Astrocyte of the cerebellum (primary cell): ENCODE measurements at regions not wholly inside any gene's neighbourhood (a gene's known extent, or its start where the extent isn't known, plus 50 kb on each side); places are given as distances from the start of the nearest gene placed in this dataset.

Source experiments
- DNase-seq: peaks from one replicate; pipeline ENCODE4 v3.0.0-alpha.2; 2011; ENCODE audit warnings: low read depth
- H3K4me3 ChIP-seq: 2 replicates; pipeline ENCODE4 v1.5.1; 2011; ENCODE audit warnings: mild to moderate bottlenecking, low read depth, low read length, moderate library complexity
- CTCF ChIP-seq: IDR thresholded peaks from 2 replicates; pipeline ENCODE4 v1.5.1; 2012; ENCODE audit warnings: low read length, low read depth, moderate library complexity, mild to moderate bottlenecking; ENCODE audit errors: missing control alignments
- in situ Hi-C: cut with HindIII; loops from 2 replicates; pipeline ENCODE4 v1.10.0; 2017; ENCODE audit warnings: low sequenced_read_pairs

GRCh38 chr2:60275958-60276357, 277.5 kb downstream of the BCL11A start:
- no peak for DNase-seq
- in situ Hi-C loops: no loop called here
- no peak for TF ChIP-seq CTCF
- H3K4me3 ChIP-seq: no peak overlapping the region

DNA sequence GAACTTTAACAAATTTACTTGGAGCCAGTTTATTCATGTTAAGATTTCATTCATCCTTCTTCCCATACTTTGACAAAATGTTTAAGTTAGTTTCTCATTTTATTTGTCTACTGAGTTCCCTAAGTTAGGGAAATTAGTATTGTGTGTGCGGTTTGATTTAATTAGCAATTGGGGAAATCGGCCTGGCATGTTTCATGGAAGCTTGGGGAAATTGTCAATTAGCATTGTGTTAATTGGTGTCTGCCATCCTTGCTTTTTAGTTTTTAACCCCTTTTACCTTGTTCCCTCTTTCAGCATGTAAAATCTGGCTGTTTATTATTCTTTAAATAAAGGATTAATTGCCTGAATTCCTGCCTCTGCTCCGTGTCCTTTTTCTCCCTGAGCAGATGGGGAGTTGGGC, 279.6 kb downstream of the BCL11A start:
- no peak for DNase-seq
- no peak overlapping the region for H3K4me3 ChIP-seq
- TF ChIP-seq CTCF: no peak
- in situ Hi-C loops: no loop called here

DNA sequence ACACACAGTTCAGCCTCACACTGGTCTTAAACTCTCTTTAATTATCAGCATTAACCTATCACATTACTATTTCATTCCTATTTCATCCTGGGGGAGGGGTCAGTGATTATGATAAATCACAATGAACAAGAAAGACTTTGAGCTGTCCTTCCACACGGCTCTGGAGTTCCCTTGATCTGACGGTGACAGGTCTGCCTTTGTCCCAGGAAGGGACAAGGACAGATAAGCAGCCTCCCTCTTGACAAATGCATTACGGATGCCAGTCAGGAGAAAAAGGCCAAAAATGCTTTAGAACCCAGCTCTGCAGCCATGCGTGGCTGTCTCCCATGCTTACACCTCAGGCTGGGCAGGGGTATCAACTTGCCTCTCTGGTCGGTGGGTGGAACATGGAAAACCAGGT, 281.7 kb downstream of the BCL11A start:
- no peak for TF ChIP-seq CTCF
- DNase-seq: no peak
- H3K4me3 ChIP-seq: no peak overlapping the region
- in situ Hi-C loops: no loop called here

GRCh38 chr2:60271131-60271530, 282.3 kb downstream of the BCL11A start:
- no peak overlapping the region for H3K4me3 ChIP-seq
- no peak for TF ChIP-seq CTCF
- in situ Hi-C loops: no loop called here
- no peak for DNase-seq

DNA sequence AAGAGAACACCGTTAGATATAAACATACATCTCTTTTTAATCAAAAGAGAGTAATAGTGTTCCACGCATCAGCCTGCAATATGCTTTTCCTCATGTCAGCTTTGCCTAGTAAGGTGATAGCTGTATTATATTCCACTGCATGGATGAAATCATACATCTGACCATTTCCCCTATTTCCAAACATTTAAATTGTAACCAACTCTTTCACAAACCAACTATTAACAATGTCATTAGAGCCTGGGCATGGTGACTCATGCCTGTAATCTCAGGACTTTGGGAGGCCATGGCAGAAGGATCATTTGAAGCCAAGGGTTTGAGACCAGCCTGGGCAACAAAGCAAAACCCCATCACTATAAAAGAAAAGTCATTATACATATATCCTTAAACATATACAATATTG, 284.8 kb downstream of the BCL11A start:
- no peak for TF ChIP-seq CTCF
- DNase-seq: no peak
- in situ Hi-C loops: no loop called here
- H3K4me3 ChIP-seq: no peak overlapping the region

GRCh38 chr2:60268032-60268431, 285.4 kb downstream of the BCL11A start:
- in situ Hi-C loops: no loop called here
- no peak for DNase-seq
- no peak for TF ChIP-seq CTCF
- no peak overlapping the region for H3K4me3 ChIP-seq

DNA sequence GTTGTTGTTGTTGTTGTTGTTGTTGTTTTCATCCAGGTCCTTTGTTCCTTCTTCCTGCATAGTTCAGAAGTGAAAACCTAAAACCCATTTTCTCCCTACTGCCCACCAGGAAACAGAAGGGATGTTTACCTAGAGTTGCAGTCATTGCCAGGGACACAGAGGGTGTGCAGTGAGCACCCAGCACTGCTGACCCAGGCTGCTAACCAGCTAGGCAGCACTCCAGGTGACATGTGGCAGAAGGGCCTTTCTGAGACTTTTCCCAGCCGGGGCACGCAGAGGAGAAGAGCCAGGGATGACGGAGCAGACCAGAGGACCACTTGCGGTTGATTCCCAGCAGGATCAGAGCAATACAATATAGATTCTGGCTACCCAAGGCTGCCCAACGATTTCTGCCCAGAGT, 286.3 kb downstream of the BCL11A start:
- DNase-seq: no peak
- H3K4me3 ChIP-seq: no peak overlapping the region
- in situ Hi-C loops: no loop called here
- TF ChIP-seq CTCF: no peak
